Midbrain (tissue), 1 donor: ENCODE measurements at regions not wholly inside any gene's neighbourhood (a gene's known extent, or its start where the extent isn't known, plus 50 kb on each side); places are given as distances from the start of the nearest gene placed in this dataset.

Source experiments
- DNase-seq: peaks from one replicate; lab custom pipeline; 2025; lab: John Stamatoyannopoulos, UW

DNA sequence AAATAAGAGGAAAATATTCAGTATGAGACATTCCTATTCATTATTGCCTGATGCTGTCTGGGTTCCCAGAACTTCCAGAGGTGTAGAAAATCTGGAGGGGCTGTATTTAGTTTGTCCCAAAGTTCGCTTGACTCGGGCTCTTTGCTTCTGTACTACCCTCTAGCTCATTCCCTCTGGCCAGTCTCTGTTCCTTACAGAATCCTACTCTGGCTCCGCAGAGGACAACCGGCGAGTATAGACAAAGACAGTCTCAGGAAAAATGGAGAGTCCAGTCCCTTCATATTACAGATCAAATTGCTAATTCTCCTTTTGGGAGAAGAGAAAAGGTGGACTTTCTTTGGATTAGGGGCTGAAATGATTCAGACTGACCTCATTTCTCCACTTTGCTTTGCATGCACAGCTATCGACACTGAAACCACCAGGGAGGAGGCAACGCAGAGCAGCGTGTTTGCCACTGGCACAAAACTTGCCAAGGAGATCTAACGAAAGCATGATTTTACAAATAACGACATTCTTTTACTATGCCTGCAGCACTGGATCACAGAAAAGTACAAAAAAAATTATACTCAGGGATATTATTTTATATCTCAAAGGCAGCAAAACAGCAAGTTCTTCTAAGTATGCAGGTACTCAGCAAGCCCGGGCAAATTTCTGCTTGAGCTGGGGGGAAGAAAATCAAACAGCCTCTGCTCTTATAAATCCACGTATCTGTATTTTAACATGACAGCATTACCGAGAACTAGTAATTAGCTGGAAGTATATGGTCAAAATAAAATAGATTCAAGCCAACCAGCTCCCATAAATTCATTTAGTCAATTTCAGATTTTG lies 279.7 kb downstream of the NPR3 start:
- DNase-seq, result no peak

DNA sequence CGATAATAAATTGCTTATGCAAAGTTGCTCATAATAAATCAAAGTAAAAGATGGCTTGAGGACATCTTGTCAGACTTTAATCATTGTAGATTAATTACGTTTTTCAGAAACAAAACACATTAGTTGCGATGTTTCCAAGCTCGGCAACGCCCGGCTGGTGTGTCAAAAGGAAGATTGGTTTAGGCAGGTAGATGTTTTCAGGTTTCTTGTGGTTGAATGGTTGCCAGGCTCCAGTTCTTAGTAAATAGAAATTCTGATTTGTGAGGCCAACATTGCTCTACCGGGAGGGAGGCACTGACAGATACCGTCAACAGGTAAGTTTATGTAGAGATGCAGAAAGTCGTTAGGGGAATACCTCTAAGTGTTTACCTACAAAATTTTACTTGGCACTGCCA lies 280.3 kb downstream of the NPR3 start:
- DNase-seq, result no peak

DNA sequence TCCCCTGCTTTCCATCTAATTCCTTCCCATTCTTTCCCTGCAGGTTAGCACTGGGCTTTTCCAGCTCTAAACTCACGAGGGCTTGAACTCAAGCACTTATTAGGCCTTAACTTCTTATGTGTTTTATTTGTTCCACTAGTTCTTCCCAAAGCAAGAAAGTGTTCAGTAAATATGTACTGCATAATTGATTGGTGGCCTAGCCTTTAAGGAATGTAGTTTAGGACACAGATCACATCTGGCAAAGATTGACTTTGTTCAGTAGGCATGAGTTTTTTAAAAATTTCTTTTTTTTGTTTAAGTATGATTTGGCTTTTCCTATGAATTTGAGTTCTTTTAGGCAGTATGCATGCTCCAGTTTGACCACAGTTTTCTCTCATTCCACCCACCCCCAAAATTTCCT lies 285.2 kb downstream of the NPR3 start:
- DNase-seq, result no peak

DNA sequence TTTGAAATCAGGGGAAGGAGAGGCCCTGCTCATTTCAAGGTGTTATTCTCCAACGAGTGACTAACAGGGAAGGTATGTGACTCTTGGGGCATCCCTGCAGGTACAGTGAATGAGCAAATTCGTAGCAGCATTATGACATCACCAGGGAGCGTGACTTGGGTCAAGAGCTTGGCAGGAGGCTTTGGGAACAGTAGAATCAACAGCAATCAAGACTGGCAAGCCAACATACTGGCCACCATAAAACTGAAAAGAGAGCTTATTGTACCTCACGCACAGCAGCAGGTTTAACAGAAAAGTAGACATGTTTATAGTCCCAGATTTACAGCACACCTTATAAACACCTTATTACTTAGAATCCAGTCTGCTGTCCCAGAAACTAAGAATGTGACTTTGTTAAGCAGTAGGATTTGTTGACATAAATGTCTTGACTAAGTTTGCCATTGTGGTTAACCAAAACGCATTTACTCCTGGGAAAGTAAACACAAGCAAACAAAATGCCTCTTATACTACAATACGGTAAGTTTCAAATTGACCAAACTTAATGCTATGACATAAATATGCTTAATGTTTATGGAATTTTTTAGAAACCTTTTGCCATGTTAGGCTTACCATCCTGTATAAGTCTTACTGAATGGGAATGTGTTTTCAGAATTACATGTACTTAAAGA lies 297.8 kb downstream of the NPR3 start:
- DNase-seq, result no peak

DNA sequence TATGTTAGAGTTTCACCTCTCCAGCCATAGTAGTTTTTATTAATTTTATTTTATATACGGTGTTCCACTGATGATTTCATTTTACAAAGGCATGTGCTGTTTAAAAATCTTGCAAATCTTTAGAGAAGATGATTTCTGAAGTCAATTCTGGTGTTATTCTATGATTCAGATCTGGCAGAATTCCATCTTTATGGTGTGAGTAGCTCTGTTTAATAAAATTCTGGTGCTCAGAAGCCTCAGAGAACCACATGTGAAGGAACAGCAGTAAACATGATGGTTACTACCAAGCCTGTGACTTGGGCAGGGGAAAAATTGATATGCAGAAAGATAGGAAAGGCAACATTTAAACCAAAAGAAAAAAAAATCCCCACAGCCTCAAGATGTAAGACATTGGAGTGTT lies 299.7 kb downstream of the NPR3 start:
- no peak for DNase-seq

DNA sequence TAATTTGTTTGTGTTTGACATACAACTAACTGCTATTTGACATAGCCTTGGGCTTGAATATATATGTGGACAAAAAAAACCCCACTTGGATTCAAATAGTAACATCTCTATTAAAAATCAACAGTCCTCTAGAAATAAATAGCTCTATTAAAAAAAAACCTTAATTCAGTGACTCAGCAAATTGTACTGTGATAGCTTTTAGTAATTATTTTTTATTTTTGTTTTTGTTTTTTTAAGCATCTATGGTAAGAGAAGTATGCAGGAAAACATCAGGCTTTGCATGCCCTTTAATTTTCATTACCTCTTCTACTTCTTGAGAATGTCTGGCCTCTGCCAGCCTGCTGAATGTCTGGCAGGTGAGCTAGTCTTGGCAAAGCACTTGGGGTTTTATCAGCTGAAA lies 300.7 kb downstream of the NPR3 start:
- DNase-seq, result no peak

DNA sequence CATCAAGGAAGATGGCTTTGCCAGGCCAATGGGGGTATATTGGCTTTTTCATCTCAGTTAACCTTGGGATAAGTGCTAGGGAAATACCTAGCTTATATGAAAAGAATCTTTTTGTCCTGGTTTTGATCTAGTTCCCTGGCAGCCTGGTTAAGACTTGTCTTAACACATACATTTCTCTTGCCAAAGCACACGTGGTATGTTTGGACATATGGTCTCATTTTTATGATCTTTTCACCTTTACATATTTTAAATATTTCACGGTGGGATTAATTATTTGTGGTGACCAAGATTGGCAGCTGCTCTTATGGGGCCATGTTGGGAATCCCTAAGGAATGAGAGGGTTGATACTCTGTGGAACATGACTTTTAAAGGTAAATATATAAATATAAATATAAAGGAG lies 312.5 kb downstream of the NPR3 start:
- DNase-seq, result no peak

DNA sequence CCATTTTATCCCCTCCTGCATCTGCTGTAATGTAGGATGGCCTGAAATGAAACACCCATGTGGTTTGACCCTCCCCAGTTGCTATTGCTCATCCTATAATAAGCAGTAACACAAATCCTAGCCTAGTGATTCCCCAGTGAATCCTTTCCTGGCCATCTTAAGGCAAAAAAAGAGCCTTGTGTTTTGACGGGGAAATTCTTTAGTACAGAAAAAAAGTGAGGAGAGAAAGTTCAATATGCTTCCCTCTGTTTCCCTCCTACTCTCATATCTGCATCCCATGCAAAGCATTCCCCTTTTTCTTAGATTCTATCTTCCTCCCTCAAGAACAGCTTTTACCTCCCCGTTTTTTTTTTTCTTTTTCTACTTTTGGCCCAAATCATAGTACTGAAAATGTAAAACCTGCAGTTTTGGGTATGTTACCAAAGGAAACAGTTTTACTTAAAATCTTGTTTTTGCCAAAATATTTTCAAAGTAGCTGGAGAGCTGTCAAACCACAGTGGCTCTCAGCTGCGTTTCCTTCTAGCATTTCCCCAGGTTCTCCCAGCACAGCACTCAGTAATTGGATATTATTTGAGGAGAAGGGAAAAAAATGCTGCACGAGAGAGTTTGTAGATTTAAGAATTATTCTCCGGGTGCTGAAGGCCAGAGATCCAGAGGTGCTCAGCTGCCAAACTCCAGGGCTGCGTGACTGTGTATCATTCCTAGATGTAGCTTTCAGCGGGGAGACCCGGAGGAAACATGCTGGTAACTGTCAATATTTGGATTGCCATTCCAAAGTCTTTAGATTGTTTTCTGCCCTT lies 321.4 kb downstream of the NPR3 start:
- DNase-seq, result no peak

DNA sequence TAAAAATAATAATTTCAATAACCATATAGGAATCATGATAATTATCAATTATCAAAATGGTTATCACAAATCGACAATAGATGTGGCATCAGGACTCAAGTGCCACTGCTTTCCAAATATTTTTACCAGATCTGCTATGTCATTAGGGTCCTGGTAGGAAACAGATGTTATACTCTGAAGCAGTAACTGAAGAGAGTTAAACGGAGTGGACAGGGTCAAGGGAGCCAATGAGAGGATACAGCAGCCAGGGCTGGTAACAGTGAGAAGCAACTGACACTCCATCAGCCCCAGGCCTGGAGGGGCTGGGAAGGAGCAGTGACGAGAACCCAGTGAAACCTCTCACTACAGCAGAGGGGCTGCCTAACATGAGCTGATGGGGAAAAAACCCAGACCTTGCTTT lies 322.4 kb downstream of the NPR3 start:
- DNase-seq, result no peak

DNA sequence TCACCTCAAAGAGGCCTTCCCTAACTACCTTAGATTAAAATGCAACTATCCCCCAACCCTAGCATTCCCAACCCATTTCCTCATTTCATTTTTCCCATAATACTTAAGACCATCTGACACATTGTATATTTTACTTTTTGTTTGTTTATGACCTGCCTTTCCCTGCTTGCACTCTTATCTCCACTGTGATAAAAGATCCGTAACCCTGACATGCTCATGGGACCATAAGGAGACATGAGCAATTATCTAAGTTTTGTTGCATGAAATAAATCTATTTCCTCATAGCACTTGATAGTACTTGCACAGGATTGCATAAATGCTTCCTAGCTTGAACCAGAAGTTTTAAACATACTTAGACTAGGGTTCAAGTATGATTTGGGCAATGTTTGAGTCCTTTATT lies 323.7 kb downstream of the NPR3 start:
- no peak for DNase-seq

DNA sequence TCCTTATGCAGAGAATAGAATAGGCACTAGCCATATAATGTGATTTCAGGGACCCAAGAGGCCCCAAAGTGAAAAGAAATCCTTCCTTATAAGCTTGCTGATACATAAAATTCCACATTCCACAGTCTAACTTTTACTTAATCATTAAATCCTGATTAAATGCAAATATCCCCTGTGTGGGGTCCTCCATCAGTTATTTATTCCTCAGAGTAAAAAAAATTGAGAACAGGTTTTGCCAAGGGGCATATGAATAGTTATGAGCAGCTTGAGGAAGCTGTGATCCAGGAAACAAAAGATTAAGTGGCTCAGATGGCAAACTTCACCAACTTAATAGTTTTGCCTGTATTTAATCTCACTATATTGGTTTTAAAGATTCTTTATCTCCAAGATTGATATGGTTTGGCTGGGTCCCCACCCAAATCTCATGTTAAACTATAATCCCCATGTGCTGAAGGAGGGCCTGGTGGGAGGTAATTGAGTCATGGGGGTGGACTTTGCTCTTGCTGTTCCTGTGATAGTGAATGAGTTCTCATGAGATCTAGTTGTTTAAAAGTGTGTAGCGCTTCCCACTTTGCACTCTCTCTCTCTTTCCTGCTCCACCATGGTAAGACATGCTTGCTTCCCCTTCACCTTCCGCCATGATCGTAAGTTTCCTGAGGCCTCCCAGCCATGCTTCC lies 324.9 kb downstream of the NPR3 start:
- no peak for DNase-seq

DNA sequence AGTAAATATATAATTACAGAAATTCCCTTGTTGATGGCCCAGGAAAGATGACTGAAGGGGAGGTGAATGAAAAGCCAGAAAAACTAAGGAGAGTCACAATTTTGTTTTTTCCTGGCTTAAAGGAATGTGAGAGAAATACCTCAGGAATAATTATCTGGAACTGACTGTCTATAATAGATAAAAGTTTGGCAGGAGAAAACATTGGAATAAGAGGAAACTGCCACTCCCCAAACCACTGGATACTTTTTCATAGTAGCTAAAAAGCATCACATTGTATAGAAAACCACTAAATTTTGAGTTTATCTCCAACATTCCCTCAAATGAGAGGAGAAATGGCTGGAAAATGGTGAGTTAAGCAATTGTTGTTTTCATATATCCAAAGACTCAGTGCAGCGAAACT lies 326.0 kb downstream of the NPR3 start:
- DNase-seq, result no peak

DNA sequence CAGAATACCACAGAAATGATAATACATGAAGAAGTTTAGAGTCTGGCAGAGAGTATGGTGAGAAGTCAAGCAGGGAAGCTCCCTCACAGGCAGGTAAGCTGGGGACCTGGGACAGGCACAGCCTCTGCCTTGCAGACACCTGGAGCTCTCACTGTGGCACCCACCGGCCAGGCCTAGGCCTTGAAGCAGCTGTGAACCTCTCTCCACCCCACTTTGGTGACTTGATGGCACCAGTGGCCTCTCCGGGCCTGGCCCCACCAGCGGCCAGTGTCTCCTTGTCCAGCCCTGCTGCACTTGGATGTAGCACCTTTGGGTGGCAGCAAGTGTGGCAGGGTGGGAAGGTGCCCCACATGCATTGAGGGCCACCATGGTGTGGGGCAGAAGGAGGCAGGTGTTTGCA lies 330.5 kb downstream of the NPR3 start:
- DNase-seq, result no peak

DNA sequence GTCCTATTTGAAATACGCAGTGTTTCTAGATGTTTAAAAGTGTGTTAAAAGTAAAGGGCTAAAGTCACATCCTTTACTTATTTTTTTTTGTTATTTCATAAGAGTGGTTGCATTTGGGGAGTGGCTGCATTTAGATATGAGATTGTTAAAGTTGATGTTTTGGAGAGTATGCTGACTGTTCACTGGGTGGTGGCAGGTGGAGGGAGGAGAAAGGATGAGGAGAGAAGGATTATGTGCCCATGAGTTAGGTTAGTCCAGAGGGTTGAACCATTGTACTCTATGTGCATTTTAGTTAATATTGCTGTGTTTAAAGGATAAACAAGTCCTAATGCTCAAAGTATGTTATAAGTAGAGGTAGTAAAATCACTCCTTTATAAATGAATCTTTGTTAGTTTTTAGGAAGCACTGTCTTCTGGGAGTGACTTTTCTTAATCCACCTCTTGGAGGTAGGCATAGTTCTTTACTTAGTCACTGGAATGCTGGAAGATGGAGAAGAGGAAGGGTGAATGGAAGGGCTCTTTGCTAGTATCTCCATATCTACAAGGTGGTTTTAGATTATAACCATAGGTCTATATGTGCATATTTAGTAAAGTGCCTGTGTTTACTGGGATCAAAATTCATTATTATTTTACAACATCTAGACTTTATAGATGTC lies 332.3 kb downstream of the NPR3 start:
- DNase-seq, result no peak

DNA sequence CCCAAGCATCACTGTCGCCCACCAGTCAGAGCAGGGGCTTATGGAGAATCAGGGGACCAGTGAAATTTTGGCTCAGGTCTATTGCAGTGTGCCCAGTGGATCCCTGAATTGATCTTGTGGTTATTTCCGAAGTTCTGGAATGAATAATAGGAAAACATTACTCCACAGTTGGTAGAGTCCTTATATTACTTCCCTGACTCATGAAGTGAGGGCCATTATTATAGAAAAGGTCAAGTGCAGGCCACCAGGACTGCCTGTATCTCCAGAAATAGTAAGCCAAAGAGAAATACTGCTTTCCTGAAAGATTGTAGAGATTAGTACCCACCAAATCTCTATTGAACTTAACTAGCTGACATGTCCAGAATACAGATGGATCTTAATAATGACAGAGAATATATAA lies 335.0 kb downstream of the NPR3 start:
- no peak for DNase-seq

DNA sequence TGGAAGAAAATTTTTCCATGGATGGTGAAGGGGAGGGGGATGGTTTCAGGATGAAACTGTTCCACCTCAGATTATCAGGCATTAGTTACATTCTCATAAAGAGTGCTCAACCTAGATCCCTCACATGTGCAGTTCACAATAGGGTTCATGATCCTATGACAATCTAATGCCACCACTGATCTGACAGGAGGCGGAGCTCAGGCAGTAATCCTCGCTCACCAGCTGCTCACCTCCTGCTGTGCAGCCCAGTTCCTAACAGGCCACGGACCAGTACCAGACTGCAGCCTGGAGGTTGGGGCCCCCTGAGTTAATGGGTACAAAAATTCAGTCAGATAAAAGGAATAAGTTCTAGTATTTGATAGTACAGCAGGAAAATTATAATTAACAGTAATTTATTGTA lies 337.2 kb downstream of the NPR3 start:
- DNase-seq, result no peak

DNA sequence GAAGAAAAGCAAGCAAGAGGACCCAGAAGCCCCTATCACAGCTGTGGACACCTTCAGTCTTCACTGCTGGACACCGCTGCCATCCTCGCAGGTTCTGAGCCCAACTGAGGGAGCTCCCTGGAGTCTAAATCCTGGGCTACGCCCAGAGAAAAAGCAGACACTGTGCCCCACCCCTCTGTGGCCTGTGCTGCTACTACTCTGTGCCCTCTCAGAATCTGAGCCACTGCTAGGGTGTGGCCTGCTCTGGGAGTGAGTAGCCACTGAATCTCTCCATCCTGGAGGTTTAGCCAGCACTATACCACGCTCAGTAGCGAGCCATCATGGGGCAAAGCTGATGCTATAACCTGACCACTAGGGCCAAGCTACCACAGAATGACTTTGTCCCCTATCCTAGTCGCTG lies 338.2 kb downstream of the NPR3 start:
- no peak for DNase-seq

DNA sequence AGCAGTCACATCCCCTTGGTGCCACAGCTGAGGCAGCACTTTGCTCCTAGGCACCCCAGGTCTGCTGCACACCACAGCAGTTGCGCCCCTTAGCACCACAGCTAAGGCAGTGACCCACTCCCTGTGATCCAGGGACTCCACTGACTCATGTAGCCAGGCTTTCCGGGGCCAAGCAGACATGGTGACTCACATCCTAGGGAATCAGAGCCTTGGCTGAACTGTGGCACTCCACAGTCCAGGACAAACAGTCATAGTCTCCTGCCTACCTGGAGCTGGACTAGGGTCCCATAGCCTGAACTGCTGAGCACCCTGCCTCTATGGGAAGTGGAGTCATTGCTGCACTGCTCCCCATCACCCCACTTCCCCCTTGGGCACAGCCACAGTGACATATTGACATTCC lies 338.7 kb downstream of the NPR3 start:
- no peak for DNase-seq

DNA sequence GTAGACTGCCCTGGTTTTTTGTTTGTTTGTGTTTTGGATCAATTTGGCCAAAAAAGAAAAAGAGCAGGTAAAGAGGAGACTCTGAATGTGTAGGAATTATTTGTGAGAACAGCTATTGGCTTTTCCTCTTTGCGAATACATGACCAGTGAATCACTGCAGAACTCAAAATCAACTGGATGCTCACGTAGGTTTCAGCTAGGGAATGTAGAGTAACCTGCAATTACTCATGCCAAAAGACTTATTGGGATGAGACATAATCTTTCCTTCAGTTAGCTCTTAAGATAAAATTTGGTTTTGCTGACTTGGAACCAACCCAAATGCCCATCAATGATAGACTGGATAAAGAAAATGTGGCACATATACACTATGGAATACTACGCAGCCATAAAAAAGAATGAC lies 348.0 kb downstream of the NPR3 start:
- no peak for DNase-seq

DNA sequence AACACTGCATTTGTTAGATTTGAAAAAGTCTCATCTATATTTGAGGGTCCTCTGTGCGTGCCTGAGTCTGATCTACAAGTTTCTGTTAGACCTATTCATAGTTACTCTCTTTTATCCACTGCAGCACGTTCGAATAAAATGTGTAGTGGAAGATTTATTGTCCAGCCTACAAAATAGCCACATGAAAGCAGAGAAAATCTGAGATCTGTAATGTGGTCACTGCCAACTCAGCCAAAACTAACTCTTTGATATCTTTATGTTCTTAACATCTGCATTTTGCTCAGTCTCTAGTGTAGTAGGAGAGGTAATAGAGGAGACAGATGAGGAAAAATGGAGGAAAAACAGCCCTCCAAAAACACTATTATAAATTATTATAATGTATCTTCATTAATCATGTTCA lies 354.0 kb downstream of the NPR3 start:
- no peak for DNase-seq

DNA sequence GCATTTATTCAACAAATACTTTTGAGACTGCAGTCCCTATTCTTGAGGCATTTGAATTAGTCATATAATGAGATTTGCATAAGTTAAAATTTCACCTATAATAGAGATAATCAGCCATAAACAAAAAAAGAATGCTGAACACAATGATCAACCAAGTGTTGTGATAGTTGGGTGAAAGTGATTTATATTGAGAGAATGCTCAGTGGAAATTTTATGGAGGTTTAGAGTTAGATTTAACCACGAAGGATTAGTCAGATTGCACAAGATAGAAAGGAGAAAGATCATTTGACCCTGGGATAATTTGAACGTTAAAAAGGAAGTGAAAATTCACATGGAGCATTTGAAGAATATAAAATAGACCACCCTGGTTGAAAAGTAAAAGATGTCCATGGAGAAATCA lies 356.2 kb downstream of the NPR3 start:
- DNase-seq, result no peak

DNA sequence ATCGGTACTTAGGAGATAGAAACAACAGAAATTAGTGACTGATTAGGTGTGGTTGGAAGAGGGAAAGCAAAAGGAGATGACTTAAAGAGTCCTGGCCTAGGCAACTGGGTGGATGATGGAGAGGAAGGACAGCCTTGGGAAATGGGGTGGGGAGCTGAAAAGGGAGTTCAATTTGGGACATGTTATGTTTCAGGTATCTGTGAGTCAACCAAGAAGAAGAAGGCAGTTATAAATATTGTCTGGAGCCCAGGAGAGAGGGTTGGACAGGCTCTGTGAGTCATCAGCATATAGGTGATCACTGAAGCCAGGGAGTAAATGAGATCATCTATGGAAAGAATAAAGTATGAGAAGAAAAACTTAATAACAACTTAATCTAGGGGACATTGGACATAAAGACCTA lies 357.7 kb downstream of the NPR3 start:
- DNase-seq, result no peak
